ENCODE measurements at regions not wholly inside any gene's neighbourhood (a gene's known extent, or its start where the extent isn't known, plus 50 kb on each side); places are given as distances from the start of the nearest gene placed in this dataset.

- Mint-ChIP-seq H3K36me3 (no peaks in the 10 kb centered on the region), H3K27me3 (ENCODE audit: low read depth in 3 of 3) (peaks cover 0 to 4% (median 0%) of the 10 kb centered on the region in 3 donors), H3K27ac (no peak overlapping the region), H3K4me1 (no peaks in the 10 kb centered on the region), H3K9me3 (peaks cover 3 to 9% (median 7%) of the 10 kb centered on the region in 7 donors), H3K4me3 (no peak overlapping the region)
- Histone ChIP-seq H3K4me2 (replicated peaks; ENCODE audit: extremely low read depth, low read length, poor library complexity, severe bottlenecking) (no peak overlapping the region), H3K4me3 (replicated peaks in 1 of 3; ENCODE audit: low read depth in 2 of 3, low read length in 3 of 3) (no peak overlapping the region), H3K9ac (ENCODE audit: insufficient read depth, low read length, poor library complexity, severe bottlenecking) (no peak overlapping the region), H4K20me1 (ENCODE audit: insufficient read depth, low read length) (no peaks in the 10 kb centered on the region), H3K79me2 (ENCODE audit: insufficient read depth, low read length) (no peaks in the 10 kb centered on the region), H3K36me3 (replicated peaks in 1 of 2; ENCODE audit: control insufficient read depth in 1 of 2, insufficient read depth in 2 of 2, low read length in 2 of 2) (no peaks in the 10 kb centered on the region), H2AFZ (ENCODE audit: insufficient read depth, low read depth, low read length, poor library complexity, severe bottlenecking) (no peak overlapping the region), H3K27ac (ENCODE audit: low read depth in 1 of 2, low read length in 2 of 2) (no peak overlapping the region), H3K27me3 (ENCODE audit: control insufficient read depth in 2 of 2, insufficient read depth in 2 of 2, low read length in 2 of 2) (no peaks in the 10 kb centered on the region), H3K9me3 (replicated peaks in 1 of 2; ENCODE audit: control insufficient read depth in 1 of 2, insufficient read depth in 1 of 2, low read length in 2 of 2) (peaks cover 0 to 8% of the 10 kb centered on the region in 2 donors), H3K4me1 (ENCODE audit: control insufficient read depth in 1 of 2, insufficient read depth in 2 of 2, low read length in 2 of 2) (no peaks in the 10 kb centered on the region)
- intact Hi-C loops (cut with micrococcal nuclease), result no loop called here
- TF ChIP-seq CTCF (IDR thresholded peaks at IDR 0.05), result no peak
- 91% methylated on average over 4 of the region's 6 CpGs for WGBS (ENCODE audit: insufficient coverage)
- DNase-seq, result no peak
Measured at GRCh38 chr13:73481886-73482445, 423.2 kb downstream of the KLF5 start.

DNA sequence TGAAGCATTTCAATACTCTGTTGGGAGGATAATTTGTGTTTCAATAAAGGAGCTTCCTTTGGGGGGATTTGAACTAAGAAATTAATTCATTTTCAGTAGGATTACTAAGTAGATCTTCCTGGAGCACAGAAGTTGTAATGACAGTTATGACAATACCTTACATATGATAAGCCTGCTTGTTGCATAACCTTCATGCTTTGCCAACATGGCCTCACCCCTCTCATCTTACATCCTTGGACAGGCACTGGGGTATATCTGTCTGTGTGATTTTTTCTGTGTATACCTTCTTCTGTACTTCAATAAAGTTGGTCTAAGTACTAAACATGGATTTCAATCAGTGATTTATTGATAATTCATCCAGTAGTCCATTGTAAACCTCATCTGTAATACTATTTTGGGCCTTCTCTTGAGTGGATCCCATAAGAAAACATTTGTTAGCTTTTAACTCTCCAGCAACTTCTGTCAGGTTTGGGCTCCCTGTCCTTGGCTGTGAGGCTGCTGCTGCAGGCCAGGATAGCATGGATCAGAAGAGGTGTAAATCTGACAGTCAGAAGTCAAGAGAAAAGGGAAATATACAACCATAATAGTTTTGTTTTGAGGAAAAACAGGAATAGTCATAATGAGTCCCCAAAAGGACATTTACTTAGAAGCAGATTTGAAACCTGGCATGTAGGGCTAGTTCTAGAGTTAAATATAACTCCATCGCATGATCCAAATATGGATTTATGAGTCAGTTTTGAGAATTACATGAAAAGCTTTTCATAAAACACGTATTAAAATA is 422.2 kb downstream of the KLF5 start:
- H3K4me3 ChIP-seq (replicated peaks in 1 of 3; ENCODE audit: low read depth in 2 of 3, low read length in 3 of 3), result no peak overlapping the region
- H3K27ac Mint-ChIP-seq, result no peak overlapping the region

More for the DNA sequence above, 422.2 kb downstream of the KLF5 start:
- Mint-ChIP-seq H3K4me3 (no peak overlapping the region), H3K9me3 (peaks cover 3 to 12% (median 6%) of the 10 kb centered on the region in 7 donors), H3K4me1 (no peaks in the 10 kb centered on the region), H3K36me3 (no peaks in the 10 kb centered on the region), H3K27me3 (ENCODE audit: low read depth in 3 of 3) (peaks cover 0 to 4% (median 0%) of the 10 kb centered on the region in 3 donors)
- WGBS (ENCODE audit: insufficient coverage), result no CpG with 5 or more reads among the region's 2 CpGs
- H3K36me3 ChIP-seq (replicated peaks in 1 of 2; ENCODE audit: control insufficient read depth in 1 of 2, insufficient read depth in 2 of 2, low read length in 2 of 2), result no peaks in the 10 kb centered on the region
- no peaks in the 10 kb centered on the region for H4K20me1 ChIP-seq (ENCODE audit: insufficient read depth, low read length)
- no peak for TF ChIP-seq CTCF (IDR thresholded peaks at IDR 0.05)
- no peaks in the 10 kb centered on the region for H3K27me3 ChIP-seq (ENCODE audit: control insufficient read depth in 2 of 2, insufficient read depth in 2 of 2, low read length in 2 of 2)
- H2AFZ ChIP-seq (ENCODE audit: insufficient read depth, low read depth, low read length, poor library complexity, severe bottlenecking), result no peak overlapping the region
- intact Hi-C loops (cut with micrococcal nuclease), result no loop called here
- H3K79me2 ChIP-seq (ENCODE audit: insufficient read depth, low read length), result no peaks in the 10 kb centered on the region
- no peak overlapping the region for H3K27ac ChIP-seq (ENCODE audit: low read depth in 1 of 2, low read length in 2 of 2)
- no peak overlapping the region for H3K4me2 ChIP-seq (replicated peaks; ENCODE audit: extremely low read depth, low read length, poor library complexity, severe bottlenecking)
- peaks cover 0 to 12% of the 10 kb centered on the region in 2 donors for H3K9me3 ChIP-seq (replicated peaks in 1 of 2; ENCODE audit: control insufficient read depth in 1 of 2, insufficient read depth in 1 of 2, low read length in 2 of 2)
- DNase-seq, result no peak
- no peaks in the 10 kb centered on the region for H3K4me1 ChIP-seq (ENCODE audit: control insufficient read depth in 1 of 2, insufficient read depth in 2 of 2, low read length in 2 of 2)
- H3K9ac ChIP-seq (ENCODE audit: insufficient read depth, low read length, poor library complexity, severe bottlenecking), result no peak overlapping the region

Data from CD14-positive monocyte (primary cell).